Skeletal muscle cell (primary cell): ENCODE measurements at regions not wholly inside any gene's neighbourhood (a gene's known extent, or its start where the extent isn't known, plus 50 kb on each side); places are given as distances from the start of the nearest gene placed in this dataset.
A peak's percentile ranks its signal among the peaks of the same experiment; 100 is the strongest.
"Not testable (repeated sequence)": the region's sequence is repeated elsewhere in the genome, so short reads cannot be mapped to it uniquely, and the experiment has no call there.

ENCODE experiments used
- DNase-seq: peaks from one replicate; pipeline ENCODE4 v3.0.0-alpha.2; 2010; ENCODE audit warnings: low read depth
- H3K4me3 ChIP-seq: 2 replicates; pipeline ENCODE4 v1.5.1; 2011; ENCODE audit warnings: low read depth, mild to moderate bottlenecking, control low read depth, low read length, moderate library complexity

DNA sequence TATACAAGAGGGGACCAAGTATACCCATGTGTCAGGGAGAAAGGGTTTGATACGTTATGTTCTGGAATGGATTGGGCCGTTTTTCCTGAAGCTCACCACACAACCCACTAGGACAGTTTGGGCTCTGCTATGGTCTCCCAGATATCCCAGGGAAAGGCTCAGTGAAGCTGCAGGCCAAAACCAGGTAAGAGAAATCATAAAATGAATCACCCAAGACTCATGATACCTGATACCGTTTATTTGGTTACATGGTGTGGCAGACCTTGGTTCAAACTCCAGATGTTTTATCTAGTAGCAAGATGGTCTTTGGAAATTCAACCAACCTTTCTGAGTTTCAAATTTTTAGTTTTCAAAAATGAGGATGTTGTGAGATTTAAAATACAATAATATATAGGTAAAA is 177.6 kb downstream of the C12orf75 start:
- no peak for DNase-seq
- H3K4me3 ChIP-seq = no peak overlapping the region

DNA sequence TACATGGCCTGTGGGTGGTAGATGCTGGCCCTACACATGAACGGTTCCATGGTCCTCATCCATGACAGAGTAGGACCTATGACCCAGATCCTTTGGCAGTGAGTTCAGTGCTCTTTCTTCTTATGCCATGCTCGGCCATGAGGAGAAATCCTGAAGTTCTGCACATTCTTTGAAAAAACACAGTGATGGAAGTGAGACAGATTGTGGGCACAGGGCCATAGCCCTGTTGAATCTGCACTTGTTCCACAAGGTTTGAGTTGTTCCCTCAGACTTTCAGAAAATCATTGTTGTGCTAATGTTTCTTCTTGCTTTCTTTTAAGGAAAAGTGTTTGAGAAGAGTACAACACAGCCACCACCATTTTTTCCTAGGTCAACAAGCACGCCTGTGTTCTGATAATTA is 180.0 kb downstream of the C12orf75 start:
- no peak overlapping the region for H3K4me3 ChIP-seq
- no peak for DNase-seq

DNA sequence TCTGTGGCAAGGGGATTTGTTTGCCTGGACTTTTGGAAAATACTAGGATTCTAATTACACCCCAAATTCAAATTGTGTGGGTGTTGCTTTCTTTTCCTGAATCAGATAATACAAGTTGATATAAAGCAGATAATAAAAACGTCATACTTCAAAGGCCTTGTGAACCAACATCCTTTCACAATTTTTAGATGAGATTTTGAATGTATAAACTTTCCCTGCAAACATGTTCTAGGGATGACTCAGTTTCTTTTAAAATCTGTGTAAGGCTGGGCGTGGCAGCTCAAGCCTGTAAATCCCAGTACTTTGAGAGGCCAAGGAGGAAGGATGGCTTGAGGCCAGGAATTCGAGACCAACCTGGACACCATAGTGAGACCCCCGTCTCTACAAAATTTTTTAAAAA is 182.4 kb downstream of the C12orf75 start:
- DNase-seq, H3K4me3 ChIP-seq: not testable (repeated sequence)

DNA sequence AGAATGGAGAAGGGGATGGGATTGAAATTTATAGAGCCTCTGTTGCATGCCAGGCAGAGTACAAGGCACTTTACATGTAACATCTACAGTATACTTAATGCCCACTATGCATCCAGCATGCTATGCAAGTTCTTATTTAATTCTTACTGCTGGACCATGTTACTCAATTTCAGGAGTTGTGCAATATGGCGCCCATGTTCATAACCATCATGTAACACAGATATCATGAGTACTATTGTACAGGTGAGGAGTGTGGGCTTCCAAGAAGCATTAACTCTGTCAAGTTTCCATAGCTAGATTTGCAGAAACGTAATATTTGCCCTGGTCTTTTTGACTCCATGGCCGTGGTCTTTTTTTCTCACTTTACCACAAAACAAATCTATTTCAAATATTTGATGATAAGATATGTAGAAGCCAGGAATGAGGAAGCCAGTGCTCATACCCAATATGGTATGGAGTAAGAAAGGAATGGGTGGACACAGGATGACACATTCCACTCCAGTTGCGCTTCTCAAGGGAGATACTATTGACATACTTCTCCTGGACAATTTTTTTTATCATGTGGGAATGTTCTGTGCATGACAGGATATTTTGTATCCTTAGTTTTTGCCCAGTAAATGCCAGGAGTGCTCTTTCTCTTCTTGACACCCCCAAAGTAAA is 191.8 kb downstream of the C12orf75 start:
- no peak for DNase-seq
- H3K4me3 ChIP-seq = no peak overlapping the region

DNA sequence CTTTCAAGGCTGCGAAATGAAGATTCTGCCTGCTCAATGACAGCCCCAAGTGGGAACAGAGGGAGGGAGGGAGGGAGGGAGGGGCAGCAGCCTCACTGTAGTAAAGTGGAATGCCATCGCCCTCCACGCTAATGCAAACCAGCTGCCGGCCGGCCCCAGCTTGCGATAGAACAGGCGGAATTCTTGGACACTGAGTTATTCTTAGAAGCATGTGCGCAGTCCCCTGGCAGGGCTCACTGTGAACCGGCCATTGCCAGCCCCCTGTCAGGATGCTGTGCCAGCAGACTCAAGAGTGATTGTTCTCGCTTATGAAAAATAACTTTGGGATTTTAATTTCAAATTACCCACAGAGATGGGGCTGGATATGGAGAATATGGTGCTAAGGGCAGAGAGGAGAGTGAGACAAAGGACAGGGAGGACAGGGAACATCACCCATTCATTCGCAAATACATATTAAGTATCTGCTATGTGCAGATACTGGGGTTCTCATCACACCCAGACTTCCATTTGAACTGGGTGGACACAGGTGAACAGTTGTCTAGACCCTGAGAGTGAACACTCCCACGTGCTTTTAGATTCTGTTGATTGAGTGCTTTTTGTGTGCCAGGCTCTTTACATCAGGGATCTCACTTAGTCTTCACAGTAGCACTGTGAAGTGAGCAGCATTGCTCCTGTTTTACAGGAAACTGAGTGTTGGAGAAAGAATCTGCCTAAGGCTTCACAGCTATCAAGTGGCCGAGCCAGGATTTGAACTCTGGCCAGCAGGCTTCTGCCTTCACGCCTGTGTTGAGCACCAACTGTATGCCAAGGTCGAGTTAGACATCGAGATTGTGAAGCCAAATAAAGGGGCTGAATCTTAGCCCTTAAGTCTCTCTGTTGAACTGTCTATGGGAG is 192.9 kb downstream of the C12orf75 start:
- DNase-seq = peak; percentile 72
- no peak overlapping the region for H3K4me3 ChIP-seq

DNA sequence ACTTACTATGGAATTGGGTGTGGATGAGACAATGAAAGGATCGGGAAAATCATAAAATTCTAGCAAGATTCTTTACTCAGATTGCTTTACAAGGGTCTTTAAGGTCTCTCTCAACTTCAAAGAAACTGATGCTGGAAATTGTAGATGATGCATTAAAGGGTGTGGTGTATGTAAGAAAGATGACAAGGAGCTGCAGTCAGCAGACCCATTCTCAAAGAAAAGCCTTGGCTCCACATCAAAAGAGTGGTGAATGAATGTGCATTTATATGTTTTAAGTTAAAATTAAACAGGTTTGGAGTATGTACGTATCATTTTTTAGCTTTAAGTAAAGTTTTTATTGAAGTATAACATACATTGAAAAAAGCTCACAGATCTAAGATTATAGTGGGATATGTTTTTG is 194.5 kb downstream of the C12orf75 start:
- H3K4me3 ChIP-seq = no peak overlapping the region
- DNase-seq = no peak

DNA sequence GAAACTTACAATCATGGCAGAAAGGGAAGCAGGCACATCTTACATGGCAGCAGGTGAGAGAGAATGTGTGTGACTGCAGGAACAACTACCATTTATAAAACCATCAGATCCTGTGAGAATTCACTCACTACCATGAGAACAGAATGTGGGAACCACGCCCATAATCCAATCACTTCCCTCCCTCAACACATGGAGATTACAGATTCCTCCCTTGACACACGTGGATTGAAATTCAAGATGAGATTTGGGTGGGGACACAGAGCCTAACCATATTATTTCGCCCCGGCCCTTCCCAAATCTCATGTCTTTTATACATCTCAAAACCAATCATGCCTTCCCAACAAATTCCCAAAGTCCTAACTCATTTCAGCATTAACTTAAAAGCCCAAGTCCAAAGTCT is 203.6 kb downstream of the C12orf75 start:
- no peak for DNase-seq
- H3K4me3 ChIP-seq = no peak overlapping the region

DNA sequence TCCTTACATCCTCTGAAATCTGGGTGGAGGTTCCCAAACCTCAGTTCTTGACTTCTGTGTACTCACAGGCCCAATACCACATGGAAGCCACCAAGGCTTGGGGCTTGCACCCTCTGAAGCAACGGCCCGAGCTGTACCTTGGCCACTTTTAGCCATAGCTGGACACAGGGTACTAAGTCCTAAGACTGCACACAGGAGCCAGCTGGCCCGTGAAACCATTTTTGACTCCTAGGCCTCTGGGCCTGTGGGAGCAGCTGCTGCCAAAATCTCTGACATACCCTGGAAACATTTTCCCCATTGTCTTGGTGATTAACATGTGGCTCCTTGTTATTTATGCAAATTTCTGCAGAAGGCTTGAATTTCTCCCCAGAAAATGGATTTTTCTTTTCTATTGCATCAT is 204.5 kb downstream of the C12orf75 start:
- not testable (repeated sequence) for H3K4me3 ChIP-seq, DNase-seq

DNA sequence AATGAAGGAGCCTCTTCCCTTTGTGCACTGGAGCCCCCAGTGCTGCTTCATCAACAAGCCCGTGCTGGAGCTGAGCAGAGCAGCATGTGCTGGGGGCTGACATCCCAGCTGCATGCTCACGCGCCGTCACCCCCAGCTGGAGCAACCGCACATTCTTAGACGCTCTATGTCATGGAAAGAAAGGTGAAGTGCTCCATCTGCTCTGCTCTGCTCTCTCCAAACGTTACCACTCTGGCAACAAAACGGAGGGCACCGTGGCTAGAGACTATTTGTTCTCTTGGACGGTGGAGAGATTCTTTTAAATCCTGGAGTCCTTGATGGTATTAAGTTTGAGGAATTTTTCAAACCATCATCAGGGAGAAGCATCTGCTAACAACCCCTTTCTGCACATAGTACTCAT is 208.4 kb downstream of the C12orf75 start:
- H3K4me3 ChIP-seq = no peak overlapping the region
- DNase-seq = peak; percentile 39

DNA sequence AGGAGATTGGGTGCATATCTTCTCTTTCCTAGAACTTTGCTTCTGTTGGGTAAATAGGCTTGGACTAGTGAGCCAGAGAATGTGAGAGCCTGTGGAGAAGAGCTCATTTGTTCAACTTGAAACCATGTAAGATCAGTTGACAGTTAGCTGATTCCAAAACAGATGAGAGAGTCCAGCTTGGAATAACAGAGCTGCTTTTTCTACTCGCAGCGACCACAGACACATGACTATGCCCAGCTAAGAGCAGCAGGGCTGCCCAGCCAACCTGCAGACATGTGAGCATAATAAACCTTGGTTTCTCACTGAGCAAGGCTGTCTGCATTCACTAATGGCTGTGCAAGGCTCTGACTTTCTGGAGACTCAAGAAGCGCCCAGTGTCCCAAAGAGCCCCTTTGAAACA is 209.2 kb downstream of the C12orf75 start:
- no peak overlapping the region for H3K4me3 ChIP-seq
- no peak for DNase-seq

DNA sequence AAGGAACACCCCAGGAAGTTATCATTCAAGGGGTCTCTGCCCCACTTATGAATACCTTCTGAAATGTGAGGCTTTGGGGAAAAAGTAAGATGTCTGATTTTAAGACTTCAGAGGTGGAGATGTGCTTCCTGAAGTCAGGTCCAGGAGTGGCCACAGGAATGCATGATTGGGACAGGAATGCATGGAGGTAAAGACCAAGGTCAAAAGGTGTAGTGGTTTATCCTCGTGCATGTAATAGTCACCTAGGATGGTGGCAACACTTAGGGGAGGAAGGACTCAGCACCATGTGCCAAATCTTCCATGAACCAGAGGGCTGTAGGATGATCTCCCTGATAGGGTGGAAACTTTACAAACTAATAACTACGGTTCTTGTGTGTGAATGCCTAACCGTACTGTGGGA is 217.3 kb downstream of the C12orf75 start:
- DNase-seq = no peak
- no peak overlapping the region for H3K4me3 ChIP-seq

DNA sequence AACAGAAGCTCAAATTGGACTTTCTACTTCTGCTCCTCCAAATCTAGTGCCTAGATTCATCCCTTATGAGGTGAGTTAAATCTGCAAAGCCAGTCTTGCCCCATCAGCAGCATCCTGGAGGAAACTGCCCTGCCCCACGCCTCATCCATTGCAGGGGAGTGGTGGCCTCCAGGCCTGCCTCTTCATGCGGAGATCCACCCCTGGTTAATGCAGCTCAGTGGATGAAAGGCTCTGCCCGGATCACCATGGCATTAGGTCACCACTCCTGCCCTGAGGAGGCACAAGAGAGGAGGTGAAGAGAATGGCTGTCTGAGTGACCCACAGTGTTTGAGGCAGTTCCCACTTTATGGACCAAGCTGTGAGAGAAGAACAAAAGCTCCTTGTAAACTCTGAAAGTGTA is 218.1 kb downstream of the C12orf75 start:
- no peak overlapping the region for H3K4me3 ChIP-seq
- DNase-seq = no peak

DNA sequence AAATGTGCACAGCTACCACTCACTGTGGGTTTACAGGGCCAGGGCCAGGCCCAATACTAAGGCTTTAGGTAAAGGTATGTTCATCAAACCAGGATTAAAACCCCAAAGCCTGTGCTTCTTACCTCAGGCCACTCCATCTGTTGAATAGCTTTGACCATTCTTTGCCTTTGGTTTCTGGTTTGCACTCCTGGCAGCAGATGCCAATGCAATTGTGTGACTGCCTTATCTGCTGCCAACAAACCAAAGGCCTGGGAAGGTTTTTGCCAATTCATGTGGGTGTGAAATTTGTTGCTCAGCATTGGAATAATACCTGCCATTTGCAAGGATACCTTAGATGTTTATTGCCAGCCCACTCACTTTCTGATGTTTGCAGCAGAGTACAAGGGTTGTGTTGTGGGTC is 221.6 kb downstream of the C12orf75 start:
- no peak for DNase-seq
- no peak overlapping the region for H3K4me3 ChIP-seq

DNA sequence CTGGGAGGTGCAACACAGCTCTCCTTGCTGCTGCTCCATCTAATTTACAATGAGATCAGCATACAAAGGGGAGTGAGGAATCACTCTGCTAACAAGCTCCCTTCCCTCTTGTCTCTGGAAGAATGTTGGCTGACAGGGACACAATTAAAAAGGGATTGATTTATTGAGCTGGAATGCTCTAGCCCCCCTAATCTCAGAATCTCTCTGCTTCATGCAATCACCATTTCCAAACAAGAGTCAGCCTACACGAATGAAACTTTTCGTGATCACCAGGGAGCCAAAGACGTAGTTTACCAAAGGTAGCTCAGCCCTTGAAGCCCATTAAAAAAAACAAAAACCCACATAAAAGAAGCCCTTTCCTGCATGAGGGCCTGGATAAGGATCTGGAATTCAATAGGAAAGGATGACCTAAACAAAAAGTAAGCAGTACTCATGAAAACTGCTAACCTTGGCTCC is 223.8 kb downstream of the C12orf75 start:
- H3K4me3 ChIP-seq = no peak overlapping the region
- DNase-seq = no peak

DNA sequence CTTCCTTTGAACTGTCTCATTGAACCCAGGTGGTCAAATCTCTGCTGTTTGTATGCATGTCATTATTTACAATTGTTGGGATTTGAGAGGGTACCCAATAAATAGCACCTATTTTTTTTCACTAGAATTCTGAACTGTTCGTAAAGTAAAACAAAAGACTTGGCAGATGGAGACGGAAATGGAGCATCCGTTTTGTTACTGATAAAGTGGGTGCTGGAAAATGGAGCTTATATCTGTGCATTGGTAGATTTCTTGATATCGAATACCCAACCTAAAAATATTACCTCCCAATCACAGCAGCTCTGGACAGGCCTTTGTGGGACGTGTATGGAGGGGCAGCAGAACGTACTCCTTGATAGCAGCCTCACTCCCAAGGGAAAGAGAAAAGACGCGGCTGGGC is 224.4 kb downstream of the C12orf75 start:
- no peak for DNase-seq
- H3K4me3 ChIP-seq = no peak overlapping the region

DNA sequence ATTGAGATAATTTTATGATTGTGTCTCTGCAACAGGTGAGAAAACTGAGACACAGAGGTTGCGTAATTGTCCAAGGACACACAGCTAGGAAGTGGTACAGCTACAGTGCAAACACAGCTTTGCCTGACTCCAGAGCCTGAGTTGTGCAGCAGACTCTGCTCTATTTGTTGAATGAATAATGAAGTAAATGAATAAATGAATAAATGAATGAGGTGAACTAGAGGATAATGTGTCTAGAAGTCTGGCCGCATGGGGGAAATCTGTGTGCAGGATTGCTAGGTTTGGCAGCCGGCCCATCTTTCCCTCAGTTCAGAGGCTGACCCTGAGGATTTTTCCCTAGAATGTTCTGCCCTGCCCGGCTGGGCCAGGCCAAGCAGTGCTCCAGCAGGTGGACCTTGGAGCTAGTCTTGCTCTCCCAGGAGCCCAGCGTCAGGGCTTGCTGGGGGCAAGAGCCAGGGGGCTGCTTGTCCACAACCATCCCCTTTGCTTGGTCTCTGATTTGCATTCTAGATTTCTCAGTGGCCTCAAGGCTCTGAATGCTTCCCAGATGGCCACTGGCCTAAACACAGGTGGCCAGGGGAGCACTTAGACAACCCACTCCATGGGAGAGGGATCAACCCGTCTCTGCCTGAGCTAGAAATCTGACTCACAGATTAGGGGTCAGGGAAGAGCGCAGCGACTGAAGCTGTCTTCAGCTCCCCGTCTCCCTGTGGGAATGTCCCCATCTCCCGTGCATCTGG is 225.2 kb downstream of the C12orf75 start:
- H3K4me3 ChIP-seq = no peak overlapping the region
- DNase-seq = no peak

DNA sequence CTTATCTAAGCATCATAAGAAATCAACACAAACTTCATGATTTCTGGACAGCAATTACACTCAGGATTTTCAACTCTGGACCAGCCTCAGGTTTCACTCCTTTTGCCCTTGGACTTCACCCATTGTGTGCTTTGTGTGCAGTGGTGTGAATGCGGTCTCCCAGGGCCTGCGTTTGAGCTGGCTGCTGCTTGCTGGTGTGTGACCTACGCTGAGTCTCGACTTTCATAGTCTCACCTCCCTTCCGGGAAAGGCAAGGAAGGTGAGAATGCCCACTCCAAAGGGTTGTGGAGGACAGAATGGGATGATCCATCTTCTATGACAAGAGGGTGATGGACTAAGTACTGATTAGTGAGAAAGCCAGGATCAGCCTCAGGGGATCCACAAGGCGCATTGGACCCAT is 228.8 kb downstream of the C12orf75 start:
- DNase-seq = no peak
- no peak overlapping the region for H3K4me3 ChIP-seq

DNA sequence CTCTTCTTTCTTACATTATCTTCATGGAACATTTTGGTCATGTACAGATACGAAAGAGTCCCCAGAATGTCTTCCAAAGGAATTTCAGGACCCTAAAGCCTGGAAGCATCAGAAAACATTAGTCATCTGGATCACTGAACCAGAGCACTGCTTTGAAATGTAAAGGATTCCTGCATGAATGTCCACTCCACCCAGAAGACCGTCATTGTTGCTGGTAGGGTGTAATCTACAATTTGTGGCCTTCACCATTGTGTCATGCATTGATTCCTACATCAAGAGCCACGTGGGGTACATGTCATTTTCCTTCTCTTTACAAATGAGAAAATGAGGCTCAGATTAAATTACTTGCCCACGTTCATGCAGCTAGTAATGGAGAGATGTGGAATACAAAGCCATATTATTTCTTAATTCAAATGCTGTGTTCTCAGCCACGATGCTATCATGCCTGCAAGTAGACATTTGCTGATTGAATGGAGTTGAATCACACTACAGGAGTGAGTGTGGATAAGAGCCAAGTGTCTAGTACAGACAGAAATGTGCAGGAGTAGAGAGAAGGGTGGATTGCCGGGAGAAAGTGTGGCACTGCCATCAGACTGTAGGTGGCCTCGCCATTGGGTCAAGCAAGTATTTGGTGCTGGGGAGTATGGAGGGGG is 231.2 kb downstream of the C12orf75 start:
- DNase-seq = peak; percentile 54
- peak overlapping the region; percentile 12 for H3K4me3 ChIP-seq

DNA sequence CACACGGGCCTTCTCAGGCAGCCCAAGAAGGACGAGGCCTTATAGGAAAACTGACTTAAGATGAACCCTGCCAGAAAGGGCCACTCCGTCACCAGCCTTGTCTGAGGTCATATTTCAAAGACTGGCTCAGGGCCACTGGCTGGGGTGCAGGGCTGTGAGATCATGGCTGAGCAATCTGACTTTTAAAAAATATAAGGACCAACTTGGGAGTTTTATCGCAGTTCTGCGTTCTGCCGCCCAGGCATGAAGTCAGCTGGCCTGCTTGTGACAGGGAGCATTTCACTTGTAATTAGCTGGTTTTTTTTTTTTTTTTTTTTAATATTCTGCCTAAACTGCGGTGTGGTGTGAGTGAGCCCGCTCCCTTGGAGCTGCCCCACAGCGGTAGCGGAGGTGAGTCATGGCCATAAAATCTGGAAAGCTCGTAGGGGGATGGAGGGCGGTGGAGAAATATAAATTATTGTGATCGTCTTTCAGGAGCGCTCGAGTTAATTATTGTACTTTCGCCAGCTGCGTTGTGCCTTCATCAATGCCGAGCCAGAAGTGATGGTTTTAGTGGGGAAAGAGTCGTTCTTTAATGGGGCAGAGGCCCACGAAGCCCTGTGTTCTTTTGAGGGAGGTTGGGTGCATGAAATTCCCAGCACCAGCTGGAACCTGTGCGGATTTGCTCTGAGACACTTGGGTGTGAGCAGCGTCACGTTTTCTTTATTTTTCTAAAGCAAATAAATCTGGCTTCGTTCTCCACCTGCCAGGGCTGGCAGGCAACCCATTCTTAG is 231.9 kb downstream of the C12orf75 start:
- DNase-seq = peak; percentile 61

More for the DNA sequence above, 231.9 kb downstream of the C12orf75 start:
- H3K4me3 ChIP-seq = peak overlapping the region; percentile 12
